ENCODE measurements at regions not wholly inside any gene's neighbourhood (a gene's known extent, or its start where the extent isn't known, plus 50 kb on each side); places are given as distances from the start of the nearest gene placed in this dataset.

GRCh38 chr2:149994057-149994728 is 406.6 kb upstream of the MMADHC start:
- TF ChIP-seq CTCF (conservative IDR thresholded peaks at IDR 0.05) = no peak
- TF ChIP-seq ZFX (IDR thresholded peaks at IDR 0.05) = no peak

Measured in C4-2B (cell line).